Memory B cell (primary cell): ENCODE measurements at regions not wholly inside any gene's neighbourhood (a gene's known extent, or its start where the extent isn't known, plus 50 kb on each side); places are given as distances from the start of the nearest gene placed in this dataset.

Experiments
- ATAC-seq: fragments of 150-1000 bp; cut with Tn5 transposase; 2 replicates; pipeline ENCODE4 v1.10.0; 2021; ENCODE audit warnings: low read depth, mild to moderate bottlenecking, moderate library complexity
- DNase-seq, 2 donors: peaks; one replicate each; pipeline ENCODE4 v3.0.0; 2022; ENCODE audit warnings: low spot score in 2 of 2
- H3K27ac Mint-ChIP-seq: one replicate; pipeline ENCODE4 v1.8.0; 2022; ENCODE audit warnings: mild to moderate bottlenecking, moderate library complexity, mixed read lengths
- H3K27me3 Mint-ChIP-seq: one replicate; pipeline ENCODE4 v1.8.0; 2022; ENCODE audit warnings: mixed read lengths
- H3K36me3 Mint-ChIP-seq: one replicate; pipeline ENCODE4 v1.8.0; 2022; ENCODE audit warnings: mild to moderate bottlenecking, mixed read lengths
- H3K4me1 Mint-ChIP-seq: one replicate; pipeline ENCODE4 v1.8.0; 2022; ENCODE audit warnings: mixed read lengths
- H3K4me3 Mint-ChIP-seq: one replicate; pipeline ENCODE4 v1.8.0; 2022; ENCODE audit warnings: mild to moderate bottlenecking, moderate library complexity, mixed read lengths
- H3K9me3 Mint-ChIP-seq: one replicate; pipeline ENCODE4 v1.8.0; 2022; ENCODE audit warnings: mixed read lengths

GRCh38 chr21:41651830-41652229 lies 115.0 kb downstream of the RIPK4 start:
- no peak for DNase-seq
- H3K36me3 Mint-ChIP-seq = no peaks in the 10 kb centered on the region

DNA sequence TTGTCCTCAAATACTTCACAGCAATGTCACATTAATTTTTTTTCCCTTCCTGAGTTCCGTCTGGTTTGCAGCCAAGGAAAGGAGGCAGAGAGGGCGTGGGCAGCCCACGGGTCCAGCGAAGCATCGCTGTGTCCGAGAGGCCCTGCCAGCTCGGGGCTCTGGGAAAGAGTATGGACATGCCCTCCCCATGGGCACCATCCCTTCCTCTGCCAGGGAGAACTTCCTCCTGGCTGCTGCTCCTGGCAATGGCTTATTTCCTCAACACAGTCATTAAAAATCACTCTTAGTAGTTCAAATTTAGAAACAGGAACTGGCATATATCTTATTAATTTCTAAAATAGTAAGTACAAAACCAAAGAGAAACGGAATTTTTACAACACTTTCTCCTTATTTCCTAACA lies 115.4 kb downstream of the RIPK4 start:
- Mint-ChIP-seq H3K4me3 (no peak overlapping the region), H3K9me3 (peaks cover 2% of the 10 kb centered on the region), H3K27me3 (peaks cover 13% of the 10 kb centered on the region), H3K27ac (no peak overlapping the region), H3K36me3 (no peaks in the 10 kb centered on the region), H3K4me1 (no peaks in the 10 kb centered on the region)
- ATAC-seq (no peak), DNase-seq (no peak)

More at GRCh38 chr21:41651830-41652229, 115.0 kb downstream of the RIPK4 start:
- Mint-ChIP-seq H3K9me3 (peaks cover 2% of the 10 kb centered on the region), H3K27ac (no peak overlapping the region), H3K27me3 (peaks cover 13% of the 10 kb centered on the region), H3K4me3 (no peak overlapping the region), H3K4me1 (no peaks in the 10 kb centered on the region)
- ATAC-seq = no peak

- Mint-ChIP-seq H3K9me3 (peaks cover 2% of the 10 kb centered on the region), H3K4me1 (no peaks in the 10 kb centered on the region), H3K27me3 (peaks cover 13% of the 10 kb centered on the region), H3K36me3 (no peaks in the 10 kb centered on the region), H3K27ac (no peak overlapping the region), H3K4me3 (no peak overlapping the region)
- DNase-seq (no peak), ATAC-seq (no peak)
These were observed 116.2 kb downstream of the RIPK4 start for GRCh38 chr21:41650526-41651145.

DNA sequence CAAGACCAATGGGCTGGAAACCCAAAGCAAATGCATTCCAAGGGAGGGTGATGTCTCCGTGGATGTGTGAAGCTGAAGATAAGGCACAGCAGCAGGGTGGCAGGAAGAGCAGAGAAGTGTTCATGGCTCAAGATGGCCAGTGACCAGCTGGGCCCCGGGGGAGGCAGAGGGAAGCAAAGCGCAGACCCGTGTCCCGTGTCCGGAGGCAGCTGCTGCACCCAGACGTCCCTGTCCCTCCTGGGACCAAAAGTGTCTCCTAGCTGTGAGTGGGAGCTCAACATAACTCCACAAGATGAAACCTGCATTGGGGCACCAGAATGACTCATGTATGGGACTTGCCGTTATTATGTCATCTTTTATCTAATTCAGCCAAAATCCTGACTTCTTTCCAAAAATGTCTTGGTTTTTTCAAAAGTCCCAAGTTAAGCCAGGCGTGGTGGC lies 118.2 kb downstream of the RIPK4 start:
- no peak for ATAC-seq
- no peak overlapping the region for H3K27ac Mint-ChIP-seq
- peaks cover 6% of the 10 kb centered on the region for H3K27me3 Mint-ChIP-seq
- no peak for DNase-seq
- no peaks in the 10 kb centered on the region for H3K9me3 Mint-ChIP-seq
- no peak overlapping the region for H3K4me3 Mint-ChIP-seq
- no peaks in the 10 kb centered on the region for H3K36me3 Mint-ChIP-seq
- no peaks in the 10 kb centered on the region for H3K4me1 Mint-ChIP-seq

DNA sequence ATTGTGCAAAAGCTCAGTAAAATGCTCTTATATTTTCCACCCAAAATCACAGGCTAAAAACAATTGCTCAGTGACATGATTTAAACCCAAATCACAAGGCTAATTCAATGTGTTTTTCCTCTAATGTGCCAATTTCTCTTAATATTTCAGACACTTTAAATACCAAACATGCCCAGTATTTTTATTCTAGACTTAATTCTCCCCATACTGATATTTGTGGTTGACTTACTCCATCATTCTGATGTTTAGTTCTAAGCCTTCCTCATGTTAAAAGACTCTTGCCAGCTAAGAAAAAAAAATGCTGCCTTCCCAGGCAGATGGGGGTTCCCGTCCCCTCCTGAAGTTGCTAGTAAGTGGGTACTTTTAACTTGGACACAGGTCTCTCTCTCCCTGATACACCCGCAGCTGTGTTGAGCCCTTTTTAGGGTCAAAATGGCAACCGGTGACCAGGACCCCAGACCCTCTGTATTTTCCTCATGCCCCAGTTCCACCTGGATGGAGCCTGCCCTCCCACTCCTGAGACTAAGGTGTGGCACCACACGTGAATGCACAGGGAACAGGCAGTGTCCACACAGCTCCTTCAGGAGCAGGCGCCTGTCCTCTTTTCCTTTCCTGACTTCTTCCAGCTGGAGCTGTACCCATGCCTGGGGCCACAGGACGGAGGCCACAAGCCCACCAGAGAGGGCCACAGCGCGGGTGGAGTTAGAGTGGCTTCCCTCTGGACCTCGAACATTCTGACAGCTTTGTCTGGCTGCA lies 118.9 kb downstream of the RIPK4 start:
- H3K9me3 Mint-ChIP-seq = no peaks in the 10 kb centered on the region
- DNase-seq (no peak), ATAC-seq (no peak)
- no peak overlapping the region for H3K4me3 Mint-ChIP-seq
- no peaks in the 10 kb centered on the region for H3K36me3 Mint-ChIP-seq
- H3K27ac Mint-ChIP-seq = no peak overlapping the region
- peaks cover 6% of the 10 kb centered on the region for H3K27me3 Mint-ChIP-seq
- H3K4me1 Mint-ChIP-seq = no peaks in the 10 kb centered on the region

- H3K9me3 Mint-ChIP-seq = no peaks in the 10 kb centered on the region
- DNase-seq (no peak), ATAC-seq (no peak)
- no peak overlapping the region for H3K4me3 Mint-ChIP-seq
- H3K36me3 Mint-ChIP-seq = no peaks in the 10 kb centered on the region
- peaks cover 12% of the 10 kb centered on the region for H3K27me3 Mint-ChIP-seq
- H3K27ac Mint-ChIP-seq = no peak overlapping the region
- no peaks in the 10 kb centered on the region for H3K4me1 Mint-ChIP-seq
These were observed 123.4 kb downstream of the RIPK4 start for GRCh38 chr21:41643246-41643966.

DNA sequence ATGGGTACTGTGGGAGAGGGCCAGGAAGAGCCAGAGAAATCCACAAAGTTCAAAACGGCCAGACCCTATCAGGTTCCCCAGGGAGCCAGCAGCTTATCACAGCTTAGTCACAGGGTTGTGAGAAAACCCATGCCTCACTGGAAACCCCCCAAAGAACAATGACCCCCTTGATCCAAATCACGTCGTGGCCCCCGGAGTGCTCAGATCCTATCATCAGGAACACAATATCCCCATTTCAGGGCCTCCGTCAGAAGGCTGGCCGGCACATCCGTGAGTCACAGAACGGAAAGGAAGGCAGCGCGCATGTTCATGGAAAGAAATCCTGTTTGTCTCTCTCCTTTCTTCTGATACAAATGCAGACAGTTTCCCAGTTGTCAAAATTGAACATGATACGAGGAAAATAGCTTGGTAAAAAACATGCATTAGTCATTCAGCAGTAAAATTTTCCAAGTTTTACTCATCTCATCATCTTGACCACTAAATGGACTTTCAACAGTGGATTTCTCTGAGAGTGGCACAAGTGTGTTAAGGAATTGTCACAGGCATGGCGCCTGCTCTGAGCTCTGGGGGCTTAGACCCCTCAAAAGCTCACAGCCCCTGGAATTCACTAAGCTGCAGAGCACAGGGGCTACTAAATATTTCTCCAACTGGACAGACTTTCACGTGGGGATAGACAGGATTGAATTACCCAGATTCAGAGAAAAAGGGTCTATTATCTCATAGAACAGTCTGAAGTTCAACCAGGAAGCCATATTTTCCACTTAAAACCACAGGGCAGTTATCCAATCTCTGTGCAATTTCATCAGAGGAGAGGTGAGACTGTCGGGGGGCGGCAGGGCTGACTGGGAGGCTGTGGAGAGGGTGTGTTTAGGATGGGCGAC lies 124.8 kb downstream of the RIPK4 start:
- H3K27ac Mint-ChIP-seq = no peak overlapping the region
- no peaks in the 10 kb centered on the region for H3K36me3 Mint-ChIP-seq
- H3K9me3 Mint-ChIP-seq = no peaks in the 10 kb centered on the region
- peaks cover 16% of the 10 kb centered on the region for H3K27me3 Mint-ChIP-seq
- H3K4me1 Mint-ChIP-seq = no peaks in the 10 kb centered on the region
- ATAC-seq (no peak), DNase-seq (no peak)
- no peak overlapping the region for H3K4me3 Mint-ChIP-seq

DNA sequence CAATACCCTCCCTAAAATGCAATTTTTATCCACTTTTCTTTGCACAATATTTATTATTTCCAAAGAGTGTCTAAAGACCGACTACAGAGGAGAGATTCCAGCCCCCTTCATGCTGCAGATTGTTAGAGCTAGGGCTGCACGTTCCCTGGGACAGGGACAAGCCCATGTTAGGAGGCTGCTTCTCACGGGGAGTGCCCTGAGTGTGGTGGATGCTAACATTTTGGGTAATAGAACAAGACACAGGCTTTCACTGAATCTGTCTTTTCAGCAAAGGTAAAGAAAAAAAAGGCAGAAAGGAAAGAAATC lies 125.4 kb downstream of the RIPK4 start:
- Mint-ChIP-seq H3K27ac (no peak overlapping the region), H3K4me1 (no peaks in the 10 kb centered on the region), H3K4me3 (no peak overlapping the region), H3K27me3 (peaks cover 16% of the 10 kb centered on the region), H3K9me3 (no peaks in the 10 kb centered on the region), H3K36me3 (no peaks in the 10 kb centered on the region)
- no peak for DNase-seq
- ATAC-seq = no peak

DNA sequence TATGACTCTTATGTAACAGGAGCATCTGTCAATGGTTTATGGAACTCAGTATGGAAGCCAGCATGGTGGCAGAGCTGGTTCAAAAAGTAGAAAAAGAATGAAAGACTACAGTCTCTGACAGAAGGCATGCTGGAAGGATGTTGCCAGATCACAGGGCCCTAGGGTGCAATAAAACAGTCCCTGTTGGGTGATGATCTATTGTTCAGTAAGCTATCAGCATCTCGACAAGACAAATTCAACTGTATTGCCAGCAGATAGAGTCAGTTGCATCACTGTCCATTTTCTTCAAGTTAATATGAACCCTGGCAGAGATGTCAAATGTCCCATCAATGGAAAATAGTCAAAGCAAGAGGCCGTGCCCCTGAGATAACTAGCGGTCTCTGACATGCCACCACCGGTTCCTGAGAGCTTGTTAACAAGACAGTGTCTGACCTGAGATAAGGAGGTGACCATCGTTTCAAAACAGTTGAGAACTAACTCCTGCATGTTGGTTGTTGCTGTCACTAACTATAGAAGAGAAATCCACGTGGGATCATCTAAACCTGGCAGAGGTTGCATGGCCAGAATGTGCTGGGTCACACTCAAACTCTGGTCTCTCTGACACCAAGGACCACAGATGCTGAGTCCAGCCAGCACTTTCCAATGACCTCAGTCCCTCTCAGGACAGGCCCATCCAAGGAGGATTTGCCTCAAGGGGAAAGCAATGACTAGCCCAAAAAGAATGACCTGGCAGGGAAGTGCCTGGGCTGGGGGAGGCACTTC lies 125.9 kb downstream of the RIPK4 start:
- peaks cover 2% of the 10 kb centered on the region for H3K9me3 Mint-ChIP-seq
- no peak overlapping the region for H3K4me3 Mint-ChIP-seq
- H3K27ac Mint-ChIP-seq = no peak overlapping the region
- DNase-seq = no peak
- no peaks in the 10 kb centered on the region for H3K36me3 Mint-ChIP-seq
- peaks cover 18% of the 10 kb centered on the region for H3K27me3 Mint-ChIP-seq
- H3K4me1 Mint-ChIP-seq = no peaks in the 10 kb centered on the region
- ATAC-seq = no peak

DNA sequence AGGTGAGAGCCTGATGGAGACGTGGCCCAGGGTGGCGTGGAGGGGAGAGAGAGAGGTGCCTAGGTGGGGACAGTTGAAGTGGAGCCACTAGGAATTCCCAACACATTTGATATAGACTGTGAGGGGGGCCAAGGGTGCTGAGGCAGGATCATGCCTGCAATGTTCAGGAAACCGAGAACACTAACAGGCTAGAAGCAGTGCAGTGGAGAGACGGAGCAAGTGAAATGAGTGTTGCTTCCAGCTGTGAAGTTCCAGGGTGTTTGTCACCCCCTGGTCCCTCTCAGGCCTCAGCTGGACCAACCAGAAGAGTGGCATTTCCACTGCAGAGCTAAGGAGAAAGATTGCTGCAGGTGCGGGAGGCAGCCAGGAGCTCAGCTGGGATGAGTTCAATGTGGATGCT lies 127.1 kb downstream of the RIPK4 start:
- Mint-ChIP-seq H3K4me3 (no peak overlapping the region), H3K27me3 (peaks cover 22% of the 10 kb centered on the region), H3K9me3 (peaks cover 6% of the 10 kb centered on the region), H3K27ac (no peak overlapping the region), H3K4me1 (no peaks in the 10 kb centered on the region), H3K36me3 (no peaks in the 10 kb centered on the region)
- no peak for ATAC-seq
- no peak for DNase-seq

- Mint-ChIP-seq H3K4me3 (no peak overlapping the region), H3K4me1 (no peaks in the 10 kb centered on the region), H3K27ac (no peak overlapping the region), H3K27me3 (peaks cover 22% of the 10 kb centered on the region), H3K9me3 (peaks cover 6% of the 10 kb centered on the region), H3K36me3 (no peaks in the 10 kb centered on the region)
- ATAC-seq (no peak), DNase-seq (no peak)
These were observed 127.5 kb downstream of the RIPK4 start for GRCh38 chr21:41639336-41639735.

GRCh38 chr21:41638201-41638790 lies 128.6 kb downstream of the RIPK4 start:
- Mint-ChIP-seq H3K9me3 (peaks cover 8% of the 10 kb centered on the region), H3K4me1 (no peaks in the 10 kb centered on the region), H3K27me3 (peaks cover 27% of the 10 kb centered on the region), H3K36me3 (no peaks in the 10 kb centered on the region), H3K27ac (no peak overlapping the region), H3K4me3 (no peak overlapping the region)
- ATAC-seq (no peak), DNase-seq (no peak)
